ENCODE measurements at regions not wholly inside any gene's neighbourhood (a gene's known extent, or its start where the extent isn't known, plus 50 kb on each side); places are given as distances from the start of the nearest gene placed in this dataset.

- no peak overlapping the region for H3K9ac ChIP-seq (replicated peaks in 1 of 4; ENCODE audit: extremely low read depth in 1 of 4, low read depth in 3 of 4, low read length in 3 of 4)
- H2BK12ac ChIP-seq (ENCODE audit: low read depth, low read length): no peak overlapping the region
- H3K56ac ChIP-seq (replicated peaks; ENCODE audit: insufficient read length, low read depth, low read length): no peak overlapping the region
- TF ChIP-seq, protein P1, sequence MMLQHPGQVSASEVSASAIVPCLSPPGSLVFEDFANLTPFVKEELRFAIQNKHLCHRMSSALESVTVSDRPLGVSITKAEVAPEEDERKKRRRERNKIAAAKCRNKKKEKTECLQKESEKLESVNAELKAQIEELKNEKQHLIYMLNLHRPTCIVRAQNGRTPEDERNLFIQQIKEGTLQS (IDR thresholded peaks at IDR 0.05; ENCODE audit: insufficient read depth, low read depth, low read length): no peak
- H3K23me2 ChIP-seq (ENCODE audit: low read depth, low read length): no peaks in the 10 kb centered on the region
- no peak overlapping the region for H2BK5ac ChIP-seq (ENCODE audit: low read depth, low read length)
- no peaks in the 10 kb centered on the region for H3K4me1 ChIP-seq (replicated peaks in 1 of 4; ENCODE audit: control insufficient read depth in 3 of 4, insufficient read depth in 4 of 4, low read length in 3 of 4)
- no peaks in the 10 kb centered on the region for H3K79me1 ChIP-seq (ENCODE audit: low read depth, low read length)
- H3K27ac ChIP-seq (ENCODE audit: low read depth, low read length): no peak overlapping the region
- H3K79me2 ChIP-seq (ENCODE audit: control insufficient read depth in 1 of 2, insufficient read depth in 2 of 2, low read length in 2 of 2): no peaks in the 10 kb centered on the region
- ChIA-PET POLR2A (ENCODE audit: partially characterized antibody) (no interaction called here), CTCF (ENCODE audit: partially characterized antibody) (no interaction called here)
- H4K91ac ChIP-seq (replicated peaks; ENCODE audit: insufficient read length, low read length): no peak overlapping the region
- 93% methylated on average over 2 of the region's 2 CpGs; no CpG with 5 or more reads in 1 of the 2 experiments for WGBS, 2 experiments (ENCODE audit: extremely low coverage in 1 of 2, insufficient coverage in 1 of 2, insufficient read length in 1 of 2, insufficient replicate concordance in 2 of 2, low coverage in 1 of 2, low lambda C conversion rate in 2 of 2, missing lambda C conversion rate in 1 of 2)
- H4K20me1 ChIP-seq (replicated peaks in 1 of 2; ENCODE audit: control insufficient read depth in 1 of 2, insufficient read depth in 2 of 2, low read length in 2 of 2): no peaks in the 10 kb centered on the region
- H4K8ac ChIP-seq (ENCODE audit: extremely low read depth, insufficient read depth, low read length): no peak overlapping the region
- no peak overlapping the region for H2AFZ ChIP-seq (ENCODE audit: low read length)
- no peak overlapping the region for H3K4ac ChIP-seq (replicated peaks; ENCODE audit: insufficient read length, low read depth, low read length)
- H2BK120ac ChIP-seq (replicated peaks; ENCODE audit: low read depth, low read length): no peak overlapping the region
- no peak overlapping the region for H2AK5ac ChIP-seq (ENCODE audit: low read depth, low read length)
- H3K36me3 ChIP-seq (ENCODE audit: control insufficient read depth in 2 of 4, insufficient read depth in 4 of 4, low read length in 3 of 4): no peaks in the 10 kb centered on the region
- no peak overlapping the region for H2BK15ac ChIP-seq (ENCODE audit: low read length)
- H3K23ac ChIP-seq (ENCODE audit: insufficient read length): no peak overlapping the region
- H3K18ac ChIP-seq (ENCODE audit: extremely low read depth, low read length): no peak overlapping the region
- H2BK20ac ChIP-seq (ENCODE audit: low read length): no peak overlapping the region
- no peak overlapping the region for H3K14ac ChIP-seq (ENCODE audit: insufficient read length)
- H4K5ac ChIP-seq (ENCODE audit: insufficient read length, low read depth, low read length): no peak overlapping the region
- DNase-seq (ENCODE audit: low read depth in 1 of 2, low spot score in 2 of 2) (no peak), FAIRE-seq (no peak)
- no peaks in the 10 kb centered on the region for H3K27me3 ChIP-seq (replicated peaks in 1 of 4; ENCODE audit: control insufficient read depth in 3 of 4, extremely low read depth in 1 of 4, insufficient read depth in 3 of 4, low read length in 3 of 4)
- no peak overlapping the region for H3K4me3 ChIP-seq (ENCODE audit: extremely low read depth in 1 of 4, insufficient read depth in 2 of 4, low read depth in 3 of 4, low read length in 4 of 4)
- H3K9me3 ChIP-seq (ENCODE audit: insufficient read depth in 2 of 2, low read depth in 1 of 2, low read length in 1 of 2): no peaks in the 10 kb centered on the region
- H3K4me2 ChIP-seq (ENCODE audit: insufficient read depth in 1 of 2, low read depth in 2 of 2, low read length in 2 of 2): no peak overlapping the region
Measured at GRCh38 chr3:105101603-105102002, 265.1 kb upstream of the ALCAM start.
